IPS DF 4.7 (cell line): ENCODE measurements at regions not wholly inside any gene's neighbourhood (a gene's known extent, or its start where the extent isn't known, plus 50 kb on each side); places are given as distances from the start of the nearest gene placed in this dataset.
"Not testable (repeated sequence)": the region's sequence is repeated elsewhere in the genome, so short reads cannot be mapped to it uniquely, and the experiment has no call there.

Experiments
- DNase-seq: peaks from one replicate; pipeline ENCODE4 v3.0.0-alpha.2; 2013; ENCODE audit warnings: low spot score; ENCODE audit errors: extremely low read depth

DNA sequence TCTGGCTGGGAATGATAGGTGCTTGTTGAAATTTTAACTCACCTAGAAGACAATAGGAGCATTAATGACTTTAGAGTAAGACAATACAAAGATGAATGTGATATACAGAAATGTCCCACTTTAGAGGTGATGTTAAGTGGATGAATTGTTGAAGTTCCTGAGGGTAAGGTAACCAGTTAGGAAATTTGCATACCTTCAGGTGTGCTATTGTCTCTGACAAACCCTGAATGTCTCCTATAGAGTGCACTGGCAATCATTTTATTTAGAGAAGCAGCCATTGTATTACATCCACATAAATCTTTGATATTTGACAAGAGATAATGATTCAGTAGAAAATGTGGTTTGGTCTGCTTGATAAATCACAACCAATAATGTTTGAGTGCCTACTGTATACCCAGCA lies 228.5 kb downstream of the RNF144A start:
- DNase-seq: no peak

DNA sequence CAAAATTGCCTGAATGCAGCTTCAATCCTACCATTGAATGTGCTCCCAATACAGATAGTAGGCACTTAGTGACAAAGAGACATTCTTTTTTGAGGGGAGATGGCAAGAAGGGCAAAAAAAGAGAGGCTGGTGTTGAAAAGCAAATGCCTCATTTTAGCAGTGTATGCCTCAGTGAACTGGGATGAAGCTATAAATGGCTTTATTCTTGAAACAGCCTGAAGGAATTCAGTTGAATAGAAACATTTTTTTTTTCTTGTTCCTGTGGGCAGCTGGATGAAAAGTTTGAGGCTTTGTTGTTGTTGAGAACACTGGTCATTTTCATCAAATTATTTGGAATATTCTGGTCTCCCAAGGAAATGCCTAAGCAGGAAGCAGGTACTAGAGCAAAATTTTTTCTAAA lies 228.9 kb downstream of the RNF144A start:
- DNase-seq: no peak

- DNase-seq: no peak
These were observed 237.4 kb downstream of the RNF144A start for GRCh38 chr2:7154656-7155055.

DNA sequence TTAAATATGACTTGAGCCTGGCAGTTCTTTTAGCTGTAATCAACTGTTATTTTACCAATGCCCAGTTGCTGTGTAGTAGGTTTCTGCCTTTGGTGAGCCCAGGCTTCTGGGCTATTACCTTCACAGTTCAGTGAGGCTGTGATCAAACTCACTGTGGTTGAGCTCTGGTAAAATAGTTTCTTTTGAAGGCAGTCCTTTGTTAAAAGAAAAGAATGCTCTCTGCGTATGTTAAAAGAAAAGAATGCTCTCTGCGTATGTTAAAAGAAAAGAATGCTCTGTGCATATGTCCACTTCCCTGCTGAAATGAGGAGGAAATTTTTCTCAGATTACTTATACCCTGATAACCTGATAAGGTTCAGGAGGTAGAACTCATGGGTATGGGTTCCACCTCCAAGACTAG lies 244.3 kb downstream of the RNF144A start:
- DNase-seq: no peak

- no peak for DNase-seq
These were observed 248.5 kb downstream of the RNF144A start for GRCh38 chr2:7165736-7166135.

DNA sequence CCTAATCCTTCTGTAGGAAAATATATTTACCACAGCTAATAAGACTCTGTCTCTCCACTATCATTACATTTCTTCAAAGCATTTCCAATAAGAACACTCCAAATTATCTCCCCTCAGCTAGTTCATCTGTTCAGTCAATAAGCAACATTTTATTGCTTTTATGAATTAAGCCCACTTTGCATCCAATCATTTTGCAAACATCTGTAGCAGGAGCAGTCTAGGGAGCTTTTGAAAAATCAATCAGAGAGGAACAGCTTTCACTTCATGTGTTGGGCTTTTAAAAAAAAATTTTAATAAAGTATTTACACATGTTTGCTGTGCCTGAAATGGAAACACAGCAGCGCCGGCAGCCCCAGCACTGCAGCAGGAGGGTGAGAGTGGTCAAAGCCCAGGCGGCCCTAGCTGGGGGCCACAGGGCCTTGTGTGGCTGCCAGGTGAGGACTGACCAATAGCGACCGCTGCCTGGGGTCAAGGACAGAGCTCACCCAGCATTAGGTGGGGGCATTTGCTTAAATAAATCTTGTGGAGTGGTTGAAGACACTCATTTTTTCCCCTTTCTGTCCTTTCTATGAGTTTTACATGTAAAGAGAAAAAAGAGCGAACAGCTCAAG lies 250.7 kb downstream of the RNF144A start:
- no peak for DNase-seq

GRCh38 chr2:7169593-7169992 lies 252.4 kb downstream of the RNF144A start:
- no peak for DNase-seq

DNA sequence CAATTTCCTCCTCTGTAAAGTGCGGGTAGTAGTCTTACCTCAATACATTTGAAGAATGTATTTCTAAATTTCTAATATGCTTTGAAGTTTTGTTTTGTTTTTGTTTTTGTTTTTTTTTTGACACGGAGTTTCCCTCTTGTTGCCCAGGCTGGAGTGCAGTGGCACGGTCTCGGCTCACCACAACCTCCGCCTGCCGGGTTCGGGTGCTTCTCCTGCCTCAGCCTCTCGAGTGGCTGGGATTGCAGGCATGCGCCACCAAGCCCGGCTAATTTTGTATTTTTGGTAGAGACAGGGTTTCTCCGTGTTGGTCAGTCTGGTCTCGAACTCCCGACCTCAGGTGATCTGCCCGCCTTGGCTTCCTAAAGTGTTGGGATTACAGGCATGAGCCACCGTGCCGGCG lies 261.8 kb downstream of the RNF144A start:
- DNase-seq: not testable (repeated sequence)

- no peak for DNase-seq
These were observed 263.6 kb downstream of the RNF144A start for GRCh38 chr2:7180638-7181370.

- DNase-seq: no peak
These were observed 265.3 kb downstream of the RNF144A start for GRCh38 chr2:7182525-7182924.

GRCh38 chr2:7189106-7189505 lies 271.9 kb downstream of the RNF144A start:
- DNase-seq: no peak

- DNase-seq: no peak
These were observed 273.5 kb downstream of the RNF144A start for GRCh38 chr2:7190587-7191324.

GRCh38 chr2:7191932-7192331 lies 274.7 kb downstream of the RNF144A start:
- no peak for DNase-seq

GRCh38 chr2:7193457-7193856 lies 276.2 kb downstream of the RNF144A start:
- no peak for DNase-seq

DNA sequence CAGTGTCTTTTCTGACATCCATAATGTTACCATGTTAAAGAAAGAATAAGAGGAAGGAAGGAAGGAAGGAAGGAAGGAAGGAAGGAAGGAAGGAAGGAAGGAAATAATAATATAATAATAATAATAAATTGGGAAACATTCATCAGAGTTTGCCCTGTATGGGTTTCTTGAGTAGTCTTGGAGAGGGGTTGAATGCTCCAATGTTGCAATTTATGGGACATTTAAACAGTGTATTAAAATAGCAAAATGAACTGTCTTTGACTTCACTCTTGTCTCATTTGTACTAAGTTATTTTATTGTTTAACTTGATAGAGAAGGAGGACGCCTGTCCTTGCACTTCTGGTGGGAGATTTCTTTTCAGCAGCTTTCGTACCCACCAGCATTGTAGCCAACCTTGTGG lies 277.7 kb downstream of the RNF144A start:
- no peak for DNase-seq

GRCh38 chr2:7196883-7197282 lies 279.7 kb downstream of the RNF144A start:
- DNase-seq: no peak

- DNase-seq: no peak
These were observed 284.6 kb downstream of the RNF144A start for GRCh38 chr2:7201851-7202250.

DNA sequence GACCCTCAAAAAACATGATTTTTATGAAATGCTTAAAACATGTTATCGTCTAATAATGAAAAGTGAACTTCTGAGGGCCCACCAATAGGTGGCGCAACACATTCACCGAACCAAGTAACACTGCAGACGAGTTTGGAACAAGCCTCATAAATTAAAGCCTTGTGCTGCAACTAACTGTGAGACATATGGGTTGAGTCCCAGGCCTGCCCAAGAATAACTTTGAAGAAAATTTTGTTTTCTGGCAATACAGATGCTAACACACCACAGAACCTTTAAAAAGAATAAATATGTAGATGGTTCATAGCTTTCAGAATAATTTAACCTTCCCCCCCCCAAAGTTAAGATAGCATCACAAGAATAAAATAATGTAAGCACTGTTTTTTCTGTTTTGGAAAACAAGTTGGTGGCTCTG lies 285.9 kb downstream of the RNF144A start:
- no peak for DNase-seq

GRCh38 chr2:7205151-7205830 lies 288.1 kb downstream of the RNF144A start:
- no peak for DNase-seq

DNA sequence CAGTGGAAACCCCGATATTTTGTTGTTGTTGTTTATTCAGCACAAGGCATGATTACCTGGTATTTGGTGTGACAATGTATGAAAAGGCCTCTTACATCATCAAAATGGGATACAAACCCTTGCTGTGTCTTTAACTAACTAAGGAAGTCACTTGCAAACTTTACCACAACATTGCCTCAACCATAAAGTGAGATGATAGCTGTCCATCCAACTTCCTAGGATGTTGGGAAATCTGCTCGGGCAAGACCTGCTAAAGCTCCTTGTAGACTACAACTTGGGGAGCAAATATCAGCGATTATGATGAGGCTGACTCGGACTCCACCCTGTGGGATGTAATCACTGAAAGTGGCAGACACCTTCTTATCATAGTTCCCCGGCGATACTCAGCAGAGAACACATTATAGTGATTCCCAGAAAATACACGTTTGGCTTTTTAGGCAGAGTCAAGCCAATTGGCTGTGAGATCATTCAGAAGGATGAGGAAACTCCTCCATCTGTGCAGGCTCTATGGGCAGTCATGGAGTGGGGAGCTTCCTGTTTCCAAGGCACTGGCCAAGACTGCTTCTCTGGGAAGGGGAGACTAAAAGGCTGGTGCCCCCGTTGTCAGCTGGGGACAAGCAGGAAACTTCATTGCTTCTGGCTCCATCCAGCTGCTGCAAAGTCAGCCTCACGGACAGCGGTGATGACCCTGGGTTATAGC lies 289.0 kb downstream of the RNF144A start:
- DNase-seq: no peak

DNA sequence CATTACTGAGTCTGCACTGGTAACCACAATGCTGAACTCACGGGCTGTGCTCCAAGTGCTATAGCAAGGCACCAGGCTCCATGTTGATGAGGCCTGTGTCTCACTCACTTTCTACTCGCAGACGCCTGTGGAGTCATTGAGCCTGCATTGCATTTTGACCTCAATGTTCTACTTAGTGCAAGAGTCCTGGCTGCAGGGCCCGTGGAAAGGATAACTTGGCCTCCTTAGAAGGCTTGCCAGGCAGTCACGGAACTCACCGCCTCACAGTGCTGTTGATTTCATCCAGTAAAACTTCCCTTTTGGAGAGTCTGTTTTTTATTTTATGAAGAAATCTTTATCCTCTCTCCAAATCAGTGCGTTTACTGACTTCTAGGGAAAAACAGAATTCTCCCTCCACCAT lies 290.4 kb downstream of the RNF144A start:
- DNase-seq: no peak
